WI38 (cell line): ENCODE measurements at regions not wholly inside any gene's neighbourhood (a gene's known extent, or its start where the extent isn't known, plus 50 kb on each side); places are given as distances from the start of the nearest gene placed in this dataset.

Source experiments
- H3K4me3 ChIP-seq: 2 replicates; pipeline ENCODE4 v1.5.1; 2011; ENCODE audit warnings: low read depth, mild to moderate bottlenecking, control low read depth, low read length
- TF ChIP-seq, protein P1 (sequence below): IDR thresholded peaks from 2 replicates; pipeline ENCODE4 v1.5.1; 2012; ENCODE audit warnings: low read depth, mild to moderate bottlenecking, control low read depth, low read length

DNA sequence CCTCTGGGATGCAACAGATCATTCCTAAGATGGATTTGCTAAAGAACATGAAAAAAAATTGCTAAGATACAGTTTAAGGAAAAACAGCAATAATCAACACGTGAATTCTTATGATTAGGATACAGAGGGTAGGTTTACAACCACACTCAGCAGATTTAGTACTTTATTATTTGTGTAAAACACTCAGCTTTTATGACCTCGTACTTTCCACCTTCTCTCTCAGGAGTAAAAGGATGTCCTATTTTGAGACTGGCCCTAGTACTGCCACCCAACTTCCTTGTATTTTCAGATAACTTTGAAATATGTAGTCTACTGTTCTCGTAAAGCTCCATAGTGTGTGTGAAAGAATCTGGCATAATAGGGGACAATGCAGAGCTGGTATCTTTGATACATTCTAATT is 186.1 kb downstream of the ARL4A start:
- TF ChIP-seq, protein P1, sequence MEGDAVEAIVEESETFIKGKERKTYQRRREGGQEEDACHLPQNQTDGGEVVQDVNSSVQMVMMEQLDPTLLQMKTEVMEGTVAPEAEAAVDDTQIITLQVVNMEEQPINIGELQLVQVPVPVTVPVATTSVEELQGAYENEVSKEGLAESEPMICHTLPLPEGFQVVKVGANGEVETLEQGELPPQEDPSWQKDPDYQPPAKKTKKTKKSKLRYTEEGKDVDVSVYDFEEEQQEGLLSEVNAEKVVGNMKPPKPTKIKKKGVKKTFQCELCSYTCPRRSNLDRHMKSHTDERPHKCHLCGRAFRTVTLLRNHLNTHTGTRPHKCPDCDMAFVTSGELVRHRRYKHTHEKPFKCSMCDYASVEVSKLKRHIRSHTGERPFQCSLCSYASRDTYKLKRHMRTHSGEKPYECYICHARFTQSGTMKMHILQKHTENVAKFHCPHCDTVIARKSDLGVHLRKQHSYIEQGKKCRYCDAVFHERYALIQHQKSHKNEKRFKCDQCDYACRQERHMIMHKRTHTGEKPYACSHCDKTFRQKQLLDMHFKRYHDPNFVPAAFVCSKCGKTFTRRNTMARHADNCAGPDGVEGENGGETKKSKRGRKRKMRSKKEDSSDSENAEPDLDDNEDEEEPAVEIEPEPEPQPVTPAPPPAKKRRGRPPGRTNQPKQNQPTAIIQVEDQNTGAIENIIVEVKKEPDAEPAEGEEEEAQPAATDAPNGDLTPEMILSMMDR = no peak
- H3K4me3 ChIP-seq = no peak overlapping the region

DNA sequence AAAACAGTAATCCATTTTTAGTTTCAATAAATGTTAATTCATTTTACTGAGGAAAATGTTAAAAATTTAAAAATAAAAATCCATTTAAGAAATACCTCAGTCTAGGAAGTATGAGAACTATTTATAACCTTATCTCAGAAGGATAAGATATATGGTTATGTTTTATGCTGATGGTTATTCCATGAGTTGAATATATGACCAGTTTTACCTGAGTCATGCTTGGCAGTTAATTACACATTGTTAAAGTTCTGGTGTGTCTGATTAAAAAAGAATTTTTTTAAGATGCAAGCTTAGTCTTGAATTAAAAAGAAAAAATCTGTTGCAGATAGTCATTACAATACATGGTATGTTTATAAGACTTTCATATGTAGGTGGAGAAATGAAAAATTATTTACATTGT is 191.7 kb downstream of the ARL4A start:
- TF ChIP-seq, protein P1 = no peak
- H3K4me3 ChIP-seq = no peak overlapping the region

DNA sequence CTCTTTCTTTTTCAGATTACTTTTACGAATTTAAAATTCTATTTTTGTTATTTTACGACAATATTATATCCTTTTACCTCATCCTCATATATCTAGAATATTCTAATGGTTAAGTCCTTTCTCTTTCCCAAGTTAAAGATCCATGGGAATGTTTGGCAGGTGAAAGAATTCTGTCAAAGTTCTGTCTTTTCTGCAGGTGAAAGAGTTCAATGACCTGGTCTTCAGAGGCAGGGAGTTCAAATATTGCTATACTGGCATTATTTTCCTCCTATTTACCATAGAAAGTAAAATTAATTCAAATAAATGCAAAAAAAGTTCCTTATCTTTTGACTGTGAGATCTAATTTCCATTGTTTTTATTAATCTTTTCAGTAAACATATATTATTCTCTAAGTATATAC is 194.3 kb downstream of the ARL4A start:
- TF ChIP-seq, protein P1 = no peak
- H3K4me3 ChIP-seq = no peak overlapping the region

DNA sequence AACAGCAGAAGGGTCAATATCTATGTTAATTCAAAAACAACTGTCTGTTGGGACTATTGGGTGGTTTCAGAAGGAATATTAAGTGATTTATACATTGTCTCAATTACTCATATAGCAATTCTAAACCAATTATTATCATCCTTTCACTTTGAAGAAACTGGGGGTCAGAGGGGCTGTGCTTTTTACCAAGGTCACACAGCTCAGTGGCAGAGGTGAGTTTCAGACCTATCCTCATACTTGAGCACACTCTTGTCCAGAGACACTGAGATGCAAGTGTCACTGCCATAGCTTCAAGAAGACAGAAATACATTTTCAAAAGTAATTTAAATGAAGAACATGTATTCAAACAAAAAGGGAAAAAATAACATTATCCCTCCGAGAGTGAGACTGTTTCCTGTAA is 195.3 kb downstream of the ARL4A start:
- TF ChIP-seq, protein P1 = no peak

DNA sequence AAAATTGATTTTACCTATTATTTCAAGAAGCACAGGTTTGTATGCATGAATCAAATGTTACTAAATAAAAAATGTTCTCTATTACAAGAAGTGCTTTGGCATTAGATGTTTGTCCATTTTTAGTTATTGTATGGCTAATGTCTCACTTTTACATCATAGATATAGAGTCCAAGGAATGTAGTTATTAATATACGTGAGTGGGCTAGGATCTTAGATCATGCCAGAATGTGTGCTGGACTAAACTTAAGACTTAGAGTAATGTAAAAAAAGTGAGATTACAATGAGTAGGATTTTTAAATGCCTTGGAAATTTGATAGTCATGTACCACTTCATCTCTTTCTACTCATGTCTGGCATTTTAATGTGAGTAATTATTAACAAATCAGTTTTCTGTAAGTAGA is 196.6 kb downstream of the ARL4A start:
- TF ChIP-seq, protein P1 = no peak

More for the DNA sequence above, 195.3 kb downstream of the ARL4A start:
- H3K4me3 ChIP-seq = no peak overlapping the region

DNA sequence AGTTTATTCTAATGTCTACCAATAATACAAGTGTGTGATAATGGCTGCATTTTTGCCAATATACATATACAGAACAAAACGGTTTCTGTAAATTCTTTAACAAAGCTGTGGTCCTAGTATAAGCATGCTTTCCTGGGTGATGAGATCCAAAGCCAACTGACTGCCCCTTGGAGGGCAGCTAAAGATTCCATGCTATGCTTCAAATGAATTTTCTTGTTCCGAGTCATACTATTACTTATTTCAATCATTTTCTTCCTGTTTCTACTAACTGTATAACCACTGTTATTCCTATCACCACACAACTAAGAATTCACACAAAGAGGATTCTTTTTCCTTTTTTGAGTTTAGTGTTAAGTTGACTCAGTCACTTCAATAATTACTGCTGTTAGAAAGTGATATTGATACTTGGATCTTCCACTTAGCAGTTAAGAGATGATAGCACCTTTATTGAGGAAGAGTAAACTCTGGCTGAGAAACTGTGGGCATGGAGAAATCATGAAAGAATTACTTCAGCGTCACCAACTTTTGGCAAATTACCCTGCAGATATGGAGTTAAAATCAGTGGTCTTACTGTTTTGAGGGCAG is 197.5 kb downstream of the ARL4A start:
- H3K4me3 ChIP-seq = no peak overlapping the region
- TF ChIP-seq, protein P1 = no peak

More for the DNA sequence above, 196.6 kb downstream of the ARL4A start:
- no peak overlapping the region for H3K4me3 ChIP-seq

DNA sequence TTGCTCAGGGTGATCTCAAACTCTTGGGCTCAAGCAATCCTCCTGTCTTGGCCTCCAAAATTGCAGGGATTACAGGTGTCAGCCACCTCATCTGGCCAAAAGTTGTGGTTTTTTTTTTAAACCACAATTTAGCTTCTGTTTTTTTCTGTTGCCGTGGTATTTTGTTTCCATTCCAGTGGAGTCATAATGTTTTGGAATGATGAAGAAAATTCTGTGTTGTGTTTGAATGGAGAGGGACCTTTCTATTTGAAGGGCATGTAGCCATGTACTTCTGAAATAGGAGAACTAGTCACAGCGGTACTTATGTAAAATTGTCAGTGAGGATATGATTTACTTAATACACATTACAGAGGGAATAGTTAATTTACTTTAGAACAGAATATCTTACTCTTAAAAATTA is 201.3 kb downstream of the ARL4A start:
- TF ChIP-seq, protein P1 = no peak
- H3K4me3 ChIP-seq = no peak overlapping the region
